Loucy (cell line): ENCODE measurements at regions not wholly inside any gene's neighbourhood (a gene's known extent, or its start where the extent isn't known, plus 50 kb on each side); places are given as distances from the start of the nearest gene placed in this dataset.

Source experiments
- H2AFZ ChIP-seq: fragments of 200-600 bp; sonication (generic); 2 replicates; pipeline ENCODE4 v1.6.0; 2016; ENCODE audit warnings: antibody characterized with exemption, mild to moderate bottlenecking, low read length, moderate library complexity
- H3F3A ChIP-seq: fragments of 200-600 bp; 2 replicates; pipeline ENCODE4 v1.6.0; 2016; ENCODE audit warnings: antibody characterized with exemption, low read depth, mild to moderate bottlenecking
- H3K27me3 ChIP-seq: fragments of 200-600 bp; sonication (generic); 2 replicates; pipeline ENCODE4 v1.6.1; 2014; ENCODE audit warnings: low read length, mild to moderate bottlenecking; ENCODE audit not compliant: insufficient read depth, poor library complexity, severe bottlenecking
- H3K36me3 ChIP-seq: fragments of 200-600 bp; sonication (generic); 2 replicates; pipeline ENCODE4 v1.6.1; 2016; ENCODE audit warnings: low read length; ENCODE audit not compliant: insufficient read depth
- H3K4me1 ChIP-seq: fragments of 200-600 bp; sonication (generic); 2 replicates; pipeline ENCODE4 v1.5.1; 2014; ENCODE audit warnings: low read length, mild to moderate bottlenecking; ENCODE audit not compliant: insufficient read depth, poor library complexity, severe bottlenecking
- H3K4me2 ChIP-seq: fragments of 200-600 bp; sonication (generic); 2 replicates; pipeline ENCODE4 v1.6.0; 2014; ENCODE audit warnings: antibody characterized with exemption, low read length, low read depth, mild to moderate bottlenecking; ENCODE audit not compliant: poor library complexity, severe bottlenecking
- H3K4me3 ChIP-seq: fragments of 200-600 bp; sonication (generic); 2 replicates; pipeline ENCODE4 v1.5.1; 2014; ENCODE audit warnings: low read length, mild to moderate bottlenecking, mixed read lengths; ENCODE audit not compliant: poor library complexity, severe bottlenecking
- H3K79me2 ChIP-seq: fragments of 200-600 bp; sonication (generic); 2 replicates; pipeline ENCODE4 v1.6.1; 2014; ENCODE audit warnings: low read length; ENCODE audit not compliant: insufficient read depth
- H3K9ac ChIP-seq: fragments of 200-600 bp; sonication (generic); 2 replicates; pipeline ENCODE4 v1.6.0; 2014; ENCODE audit warnings: mild to moderate bottlenecking, low read depth, low read length, moderate library complexity; ENCODE audit not compliant: poor library complexity, severe bottlenecking
- H3K9me2 ChIP-seq: fragments of 200-600 bp; sonication (generic); replicated peaks from 2 replicates; pipeline ENCODE4 v1.6.1; 2016; ENCODE audit warnings: low read depth, low read length, mixed read lengths
- H3K9me3 ChIP-seq: fragments of 200-600 bp; sonication (generic); 2 replicates; pipeline ENCODE4 v1.6.1; 2014; ENCODE audit warnings: mild to moderate bottlenecking, antibody characterized with exemption, low read length, low read depth; ENCODE audit not compliant: insufficient read depth
- H4K20me1 ChIP-seq: fragments of 200-600 bp; sonication (generic); 2 replicates; pipeline ENCODE4 v1.6.0; 2014; ENCODE audit warnings: antibody characterized with exemption, low read length, mild to moderate bottlenecking; ENCODE audit not compliant: insufficient read depth, poor library complexity, severe bottlenecking
- CTCF ChIP-seq: fragments of 200-600 bp; sonication (generic); conservative IDR thresholded peaks from 2 replicates; pipeline ENCODE4 v1.5.1; 2014; ENCODE audit warnings: mild to moderate bottlenecking, antibody characterized with exemption, low read length
- EZH2phosphoT487 ChIP-seq: fragments of 200-600 bp; IDR thresholded peaks from 2 replicates; pipeline ENCODE4 v1.6.1; 2018; ENCODE audit warnings: antibody characterized with exemption, mild to moderate bottlenecking, moderate library complexity, borderline replicate concordance

GRCh38 chr14:98607341-98607910, 664.6 kb downstream of the BCL11B start:
- TF ChIP-seq CTCF, result no peak
- no peak for TF ChIP-seq EZH2phosphoT487
- no peaks in the 10 kb centered on the region for H3K9me3 ChIP-seq
- no peak overlapping the region for H3K4me2 ChIP-seq

DNA sequence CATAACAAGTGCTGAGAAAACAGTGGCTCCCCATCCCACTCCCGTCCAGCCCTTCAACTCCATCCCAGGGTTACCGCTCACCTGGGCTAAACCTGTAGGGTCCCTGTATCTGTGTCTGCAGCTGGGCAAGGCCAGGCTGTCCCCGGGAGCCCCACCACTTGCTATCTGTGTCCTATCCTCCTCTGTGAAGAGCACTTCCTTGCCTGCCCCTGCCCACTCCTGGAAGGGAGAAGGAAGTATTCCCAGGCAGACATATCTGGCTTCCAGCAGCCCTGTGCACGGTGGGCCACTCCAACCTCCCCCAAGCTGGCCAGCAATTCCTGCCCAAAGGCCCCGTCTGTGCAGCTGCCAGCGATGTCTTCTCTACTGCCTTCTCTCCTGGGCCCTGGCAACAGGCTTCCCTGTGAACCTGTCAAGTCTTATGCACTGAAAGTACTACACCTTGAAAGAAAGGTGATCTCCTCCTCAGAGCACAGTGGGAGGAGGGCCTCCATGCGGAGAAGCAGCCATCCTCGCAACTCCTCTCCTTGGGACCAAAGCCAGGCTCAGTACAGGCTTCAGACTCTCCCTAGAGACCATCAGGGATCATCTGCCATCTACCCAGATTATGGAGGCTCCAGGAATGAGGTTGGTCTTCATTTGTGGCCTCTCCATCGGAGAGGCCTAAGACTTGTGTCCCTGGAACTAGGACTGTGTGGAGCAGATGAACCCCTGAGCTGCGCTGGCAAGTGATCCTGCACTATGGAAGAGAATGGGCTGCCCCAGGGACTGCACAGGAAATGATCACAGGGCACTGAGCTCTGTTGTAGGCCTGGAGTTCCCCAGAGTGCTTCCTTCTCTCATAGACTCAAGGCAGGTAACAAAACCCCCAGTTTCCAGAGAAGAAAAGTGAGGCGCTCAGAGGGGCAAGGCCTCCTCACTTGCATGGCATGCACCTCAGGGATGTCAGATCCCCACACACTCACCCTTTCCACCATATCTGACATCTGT, 663.6 kb downstream of the BCL11B start:
- Histone ChIP-seq H2AFZ (no peak overlapping the region), H3K9me3 (no peaks in the 10 kb centered on the region), H4K20me1 (no peaks in the 10 kb centered on the region), H3K4me3 (no peak overlapping the region), H3K4me2 (no peak overlapping the region), H3K79me2 (no peaks in the 10 kb centered on the region), H3K9ac (no peak overlapping the region), H3F3A (no peaks in the 10 kb centered on the region), H3K27me3 (no peaks in the 10 kb centered on the region), H3K36me3 (no peaks in the 10 kb centered on the region), H3K4me1 (no peaks in the 10 kb centered on the region), H3K9me2 (no peaks in the 10 kb centered on the region)
- no peak for TF ChIP-seq EZH2phosphoT487
- TF ChIP-seq CTCF, result no peak

More at GRCh38 chr14:98607341-98607910, 664.6 kb downstream of the BCL11B start:
- Histone ChIP-seq H3K4me3 (no peak overlapping the region), H2AFZ (no peak overlapping the region), H3F3A (no peaks in the 10 kb centered on the region), H3K9me2 (no peaks in the 10 kb centered on the region), H3K9ac (no peak overlapping the region), H3K4me1 (no peaks in the 10 kb centered on the region), H3K79me2 (no peaks in the 10 kb centered on the region), H3K36me3 (no peaks in the 10 kb centered on the region), H3K27me3 (no peaks in the 10 kb centered on the region), H4K20me1 (no peaks in the 10 kb centered on the region)

DNA sequence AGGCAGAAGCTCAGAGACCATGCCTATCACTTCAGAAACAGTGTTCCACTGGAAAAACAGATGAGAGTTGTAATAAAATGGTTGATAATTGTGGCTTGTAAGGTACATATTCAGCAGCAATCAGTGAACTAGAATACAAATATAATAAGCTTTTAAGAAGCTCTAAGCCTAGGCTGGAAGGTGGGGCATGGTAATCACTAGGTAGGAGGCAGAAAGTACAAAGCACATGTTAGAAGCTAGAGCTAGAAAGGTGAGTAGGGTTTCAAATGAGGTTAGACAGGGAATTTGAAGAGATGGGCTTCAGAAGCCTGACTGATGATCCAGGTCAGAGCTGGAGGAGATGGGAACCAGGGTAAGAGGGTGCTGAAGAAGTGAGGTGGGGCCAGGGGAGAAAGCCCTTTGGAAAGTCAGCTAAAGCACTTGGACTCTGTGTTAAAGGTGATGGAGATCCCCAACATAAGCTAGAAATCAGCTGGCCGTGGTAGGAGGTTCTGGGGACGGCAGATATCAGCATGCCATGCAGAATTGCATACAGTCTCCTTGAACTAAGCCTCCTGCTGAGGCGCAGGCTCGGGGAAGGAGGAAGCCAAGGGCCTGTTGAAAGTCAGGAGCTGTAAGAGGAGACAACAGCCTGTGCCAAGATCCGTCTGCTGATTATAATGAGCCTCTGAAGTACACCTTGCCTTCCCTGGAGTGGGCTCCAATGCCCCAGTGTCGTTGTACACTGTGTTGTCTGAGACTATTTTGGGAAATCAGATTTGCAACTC, 659.4 kb downstream of the BCL11B start:
- no peaks in the 10 kb centered on the region for H3K4me1 ChIP-seq
- H3K79me2 ChIP-seq, result no peaks in the 10 kb centered on the region
- H3K36me3 ChIP-seq, result no peaks in the 10 kb centered on the region
- no peaks in the 10 kb centered on the region for H4K20me1 ChIP-seq
- H3K4me2 ChIP-seq, result no peak overlapping the region
- H3K9ac ChIP-seq, result no peak overlapping the region
- H3K9me3 ChIP-seq, result no peaks in the 10 kb centered on the region
- H3F3A ChIP-seq, result no peaks in the 10 kb centered on the region
- no peaks in the 10 kb centered on the region for H3K9me2 ChIP-seq
- H3K27me3 ChIP-seq, result no peaks in the 10 kb centered on the region
- no peak overlapping the region for H3K4me3 ChIP-seq
- no peak overlapping the region for H2AFZ ChIP-seq
- TF ChIP-seq CTCF, result no peak
- no peak for TF ChIP-seq EZH2phosphoT487
